Stimulated activated naive CD8-positive, alpha-beta T cell treated with anti-CD3 and anti-CD28 coated beads, Interleukin-15, Interleukin-2, amounts not matched to agents 100 U/mL and 50 U/mL, for 24 hours (primary cell): ENCODE measurements at regions not wholly inside any gene's neighbourhood (a gene's known extent, or its start where the extent isn't known, plus 50 kb on each side); places are given as distances from the start of the nearest gene placed in this dataset.

Experiments used
- ATAC-seq: fragments of 150-1000 bp; cut with Tn5 transposase; one replicate; pipeline ENCODE4 v1.10.0; 2021
- DNase-seq: peaks from one replicate; pipeline ENCODE4 v3.0.0; 2021

GRCh38 chr2:208545403-208546042 lies 138.9 kb downstream of the PTH2R start:
- ATAC-seq (no peak), DNase-seq (no peak)

- DNase-seq (no peak), ATAC-seq (no peak)
These were observed 139.5 kb downstream of the PTH2R start for GRCh38 chr2:208546107-208546506.

- no peak for ATAC-seq
- no peak for DNase-seq
These were observed 140.5 kb downstream of the PTH2R start for GRCh38 chr2:208546860-208547650.

GRCh38 chr2:208548700-208549099 lies 142.1 kb downstream of the PTH2R start:
- no peak for DNase-seq
- ATAC-seq, result no peak

GRCh38 chr2:208549546-208550158 lies 143.1 kb downstream of the PTH2R start:
- DNase-seq (no peak), ATAC-seq (no peak)

GRCh38 chr2:208552943-208553342 lies 146.4 kb downstream of the PTH2R start:
- no peak for ATAC-seq

GRCh38 chr2:208556983-208557484 lies 150.4 kb downstream of the PTH2R start:
- ATAC-seq, result no peak
- no peak for DNase-seq

More at GRCh38 chr2:208552943-208553342, 146.4 kb downstream of the PTH2R start:
- no peak for DNase-seq

GRCh38 chr2:208565690-208566416 lies 159.3 kb downstream of the PTH2R start:
- DNase-seq (no peak), ATAC-seq (no peak)

GRCh38 chr2:208568203-208568602 lies 161.6 kb downstream of the PTH2R start:
- ATAC-seq, result no peak

GRCh38 chr2:208570066-208570465 lies 163.5 kb downstream of the PTH2R start:
- no peak for ATAC-seq
- DNase-seq, result no peak

More at GRCh38 chr2:208568203-208568602, 161.6 kb downstream of the PTH2R start:
- no peak for DNase-seq

- ATAC-seq (no peak), DNase-seq (no peak)
These were observed 164.5 kb downstream of the PTH2R start for GRCh38 chr2:208570851-208571763.

GRCh38 chr2:208571764-208572131 lies 165.2 kb downstream of the PTH2R start:
- ATAC-seq, result no peak
- no peak for DNase-seq

GRCh38 chr2:208573569-208573968 lies 167.0 kb downstream of the PTH2R start:
- DNase-seq (no peak), ATAC-seq (no peak)

- ATAC-seq (no peak), DNase-seq (no peak)
These were observed 173.1 kb downstream of the PTH2R start for GRCh38 chr2:208579678-208580077.

GRCh38 chr2:208584378-208584985 lies 177.9 kb downstream of the PTH2R start:
- DNase-seq (no peak), ATAC-seq (no peak)

GRCh38 chr2:208586516-208586915 lies 179.9 kb downstream of the PTH2R start:
- no peak for DNase-seq
- ATAC-seq, result no peak

- ATAC-seq (no peak), DNase-seq (no peak)
These were observed 188.2 kb downstream of the PTH2R start for GRCh38 chr2:208594642-208595385.

GRCh38 chr2:208595386-208596275 lies 189.0 kb downstream of the PTH2R start:
- no peak for ATAC-seq
- no peak for DNase-seq

GRCh38 chr2:208607694-208608093 lies 201.1 kb downstream of the PTH2R start:
- ATAC-seq, result no peak
- DNase-seq, result no peak
